GM12878 (cell line): ENCODE measurements at regions not wholly inside any gene's neighbourhood (a gene's known extent, or its start where the extent isn't known, plus 50 kb on each side); places are given as distances from the start of the nearest gene placed in this dataset.

Source experiments
- ATAC-seq: fragments of 200-7000 bp; cut with Tn5 transposase; 3 replicates; pipeline ENCODE4 v1.9.1; 2020; ENCODE audit warnings: mild to moderate bottlenecking, moderate library complexity
- BruUV-seq: library from RNA; stranded (reverse); fragments of 400-500 nt; replicated peaks from 2 replicates; lab custom pipeline; 2021; lab: Mats Ljungman, UMichigan
- CTCF ChIA-PET: fragments of 300-600 bp; sonication (Branson Sonifier 250); formaldehyde crosslinking; extraction: SDS; loops from one replicate; lab custom pipeline; 2021; ENCODE audit warnings: inconsistent platforms; lab: Yijun Ruan, JAX
- POLR2A ChIA-PET: fragments of 350-600 bp; formaldehyde crosslinking; extraction: SDS; loops from one replicate; lab custom pipeline; 2021; ENCODE audit warnings: inconsistent platforms; lab: Charles Lee
- RAD21 ChIA-PET: fragments of 300-600 bp; sonication (Branson Sonifier 250); formaldehyde crosslinking; loops from one replicate; lab custom pipeline; 2023; ENCODE audit warnings: antibody characterized with exemption; ENCODE audit not compliant: unreplicated experiment; lab: Charles Lee
- SMC1A ChIA-PET: fragments of 300-600 bp; sonication (Branson Sonifier 250); formaldehyde crosslinking; loops from one replicate; lab custom pipeline; 2023; ENCODE audit not compliant: unreplicated experiment, uncharacterized antibody; lab: Charles Lee
- DNase-seq: peaks from one replicate; pipeline ENCODE4 v3.0.0-alpha.2; 2011; ENCODE audit warnings: low read depth, low spot score
- FAIRE-seq: peaks from 3 replicates; lab custom pipeline; 2011; peaks lifted over from hg19 to GRCh38; lab: Jason Lieb, UNC
- H2AFZ ChIP-seq: 2 replicates; pipeline ENCODE4 v1.6.0; 2011; ENCODE audit warnings: low read depth, low read length, control low read depth; ENCODE audit not compliant: control insufficient read depth
- H3K27ac ChIP-seq: 2 replicates; pipeline ENCODE4 v1.5.1; 2011; ENCODE audit warnings: control low read depth; ENCODE audit not compliant: control insufficient read depth, insufficient read depth
- H3K27me3 ChIP-seq, 2 experiments: replicated peaks in 1 of 2; 2 replicates each; pipeline versions ENCODE4 v1.6.0 to v1.6.1; 2011; ENCODE audit warnings: low read length in 1 of 2; ENCODE audit not compliant: control insufficient read depth in 2 of 2, insufficient read depth in 2 of 2
- H3K36me3 ChIP-seq, 2 experiments: 2 replicates each; pipeline ENCODE4 v1.5.1; 2011; ENCODE audit warnings: low read length in 1 of 2; ENCODE audit not compliant: control insufficient read depth in 2 of 2, insufficient read depth in 2 of 2
- H3K4me1 ChIP-seq: 2 replicates; pipeline ENCODE4 v1.6.1; 2011; ENCODE audit warnings: mild to moderate bottlenecking, low read length, moderate library complexity, mixed read lengths; ENCODE audit not compliant: control insufficient read depth, insufficient read depth
- H3K4me2 ChIP-seq: 2 replicates; pipeline ENCODE4 v1.6.0; 2011; ENCODE audit warnings: control low read depth; ENCODE audit not compliant: control insufficient read depth, insufficient read depth
- H3K4me3 ChIP-seq: fragments of 200-600 bp; sonication (generic); 2 replicates; pipeline ENCODE4 v1.5.1; 2016
- H3K79me2 ChIP-seq: 2 replicates; pipeline ENCODE4 v1.6.0; 2011; ENCODE audit warnings: low read length; ENCODE audit not compliant: control insufficient read depth, insufficient read depth
- H3K9ac ChIP-seq: 2 replicates; pipeline ENCODE4 v1.8.0; 2011; ENCODE audit warnings: low read length, control low read depth, mixed read lengths; ENCODE audit not compliant: control insufficient read depth, insufficient read depth
- H3K9me3 ChIP-seq: replicated peaks from 3 replicates; pipeline ENCODE4 v1.5.1; 2011; ENCODE audit warnings: mild to moderate bottlenecking, low read length; ENCODE audit not compliant: control insufficient read depth, insufficient read depth
- H4K20me1 ChIP-seq: 2 replicates; pipeline ENCODE4 v1.6.0; 2011; ENCODE audit not compliant: control insufficient read depth, insufficient read depth
- BCLAF1 ChIP-seq: fragments of 450-650 bp; IDR thresholded peaks from 2 replicates; pipeline ENCODE4 v1.6.1; 2017; ENCODE audit warnings: antibody characterized with exemption, mild to moderate bottlenecking, moderate library complexity
- BMI1 ChIP-seq: fragments of 450-650 bp; IDR thresholded peaks from 2 replicates; pipeline ENCODE4 v1.6.1; 2016; ENCODE audit warnings: mild to moderate bottlenecking, moderate library complexity, borderline replicate concordance
- E2F8 ChIP-seq: fragments of 450-650 bp; IDR thresholded peaks from 2 replicates; pipeline ENCODE4 v1.6.1; 2018; ENCODE audit warnings: mild to moderate bottlenecking, low read depth, moderate library complexity; ENCODE audit not compliant: partially characterized antibody
- ETV6 ChIP-seq, 2 experiments: fragments of 450-650 bp in 1 of 2; IDR thresholded peaks in 1 of 2; conservative IDR thresholded peaks in 1 of 2; 2 replicates each; pipeline ENCODE4 v1.6.1; 2014; ENCODE audit warnings: antibody characterized with exemption in 1 of 2, borderline replicate concordance in 1 of 2, low read depth in 1 of 2, mild to moderate bottlenecking in 1 of 2, moderate library complexity in 1 of 2
- HDAC2 ChIP-seq: fragments of 200-600 bp; sonication (generic); IDR thresholded peaks from 2 replicates; pipeline ENCODE4 v1.6.1; 2017
- REST ChIP-seq: IDR thresholded peaks from 2 replicates; pipeline ENCODE4 v1.6.1; 2012; ENCODE audit warnings: mild to moderate bottlenecking, low read depth, low read length
- RFX5 ChIP-seq: IDR thresholded peaks from 2 replicates; pipeline ENCODE4 v1.6.1; 2011; ENCODE audit warnings: low read depth, low read length, improper control_type of control experiment
- SPI1 ChIP-seq: IDR thresholded peaks from 2 replicates; pipeline ENCODE4 v1.6.1; 2011; ENCODE audit warnings: low read depth, mild to moderate bottlenecking, low read length, moderate library complexity, borderline replicate concordance; ENCODE audit not compliant: insufficient read depth
- ZBTB40 ChIP-seq: fragments of 450-650 bp; IDR thresholded peaks from 2 replicates; pipeline ENCODE4 v1.6.1; 2016; ENCODE audit warnings: mild to moderate bottlenecking, moderate library complexity, borderline replicate concordance
- ZNF274 ChIP-seq: IDR thresholded peaks from one replicate; pipeline ENCODE4 v1.8.0; 2011; ENCODE audit not compliant: insufficient read length, insufficient read depth
- WGBS: methylation state at CpG from one replicate; pipeline ENCODE4 v1.1.6; 2016; ENCODE audit warnings: low lambda C conversion rate; ENCODE audit not compliant: insufficient replicate concordance, insufficient coverage; ENCODE audit errors: missing lambda C conversion rate; 5-methylcytosine and 5-hydroxymethylcytosine counted together
- in situ Hi-C: fragments of 300-500 bp; cut with MboI; formaldehyde crosslinking; loops from 9 replicates; pipeline ENCODE4 v1.14.3; 2018; ENCODE audit warnings: mixed read lengths
- intact Hi-C: fragments of 100-400 bp; cut with micrococcal nuclease; formaldehyde crosslinking; loops from one replicate; pipeline ENCODE4 v1.14.2; 2022; ENCODE audit not compliant: unreplicated experiment

- WGBS, result 37% methylated on average over 4 of the region's 5 CpGs
- Histone ChIP-seq H3K27me3 (no peaks in the 10 kb centered on the region), H3K27ac (no peak overlapping the region), H4K20me1 (no peaks in the 10 kb centered on the region), H3K9me3 (no peaks in the 10 kb centered on the region), H3K36me3 (no peaks in the 10 kb centered on the region), H3K4me1 (no peaks in the 10 kb centered on the region), H3K79me2 (no peaks in the 10 kb centered on the region), H3K4me2 (no peak overlapping the region), H3K9ac (no peak overlapping the region), H2AFZ (no peak overlapping the region), H3K4me3 (no peak overlapping the region)
- no peak for ATAC-seq
- in situ Hi-C loops, result no loop called here
- intact Hi-C loops, result no loop called here
- DNase-seq, result no peak
- ChIA-PET RAD21 (no interaction called here), POLR2A (no interaction called here), CTCF (interaction anchor here (2.1 kb wide), 1 partner anchor 9 kb away, joined by 6 read pairs; no protein-coding TSS in a partner anchor), SMC1A (no interaction called here)
- FAIRE-seq, result no peak
- BruUV-seq, result no TSS peak
- TF ChIP-seq ZBTB40 (no peak), ETV6 (conservative IDR thresholded peaks at IDR 0.05 in 1 of 2, IDR thresholded peaks at IDR 0.05 in 1 of 2; ENCODE audit: borderline replicate concordance in 1 of 2, low read depth in 1 of 2) (no peak), ZNF274 (no peak), BCLAF1 (no peak), REST (no peak), RFX5 (no peak), SPI1 (no peak), HDAC2 (no peak), E2F8 (no peak), BMI1 (no peak)
Measured at GRCh38 chrX:147736045-147736444, 175.7 kb upstream of the FMR1 start.
